Esophagus muscularis mucosa (tissue), 4 donors: ENCODE measurements at regions not wholly inside any gene's neighbourhood (a gene's known extent, or its start where the extent isn't known, plus 50 kb on each side); places are given as distances from the start of the nearest gene placed in this dataset.

Experiments used
- DNase-seq: peaks from one replicate; pipeline ENCODE4 v3.0.0-alpha.2; 2017; ENCODE audit errors: extremely low spot score
- H3K27ac ChIP-seq, 4 donors: fragments of 200-600 bp; sonication (generic); replicated peaks in 1 of 4; 1 replicate in 3 of 4; 2 replicates in 1 of 4; pipeline ENCODE4 v1.5.1; 2016 to 2019; ENCODE audit warnings: mild to moderate bottlenecking in 1 of 4
- H3K27me3 ChIP-seq, 4 donors: fragments of 200-600 bp; sonication (generic); one replicate each; pipeline versions ENCODE4 v1.5.1 to v1.6.0; 2016 to 2019
- H3K36me3 ChIP-seq, 4 donors: fragments of 200-600 bp; sonication (generic); one replicate each; pipeline ENCODE4 v1.5.1; 2016 to 2019
- H3K4me1 ChIP-seq, 4 donors: fragments of 200-600 bp; sonication (generic); one replicate each; pipeline ENCODE4 v1.5.1; 2016 to 2019
- H3K4me3 ChIP-seq, 4 donors: fragments of 200-600 bp; sonication (generic); 1 replicate in 2 of 4; 2 replicates in 2 of 4; pipeline ENCODE4 v1.5.1; 2016 to 2019; ENCODE audit warnings: mild to moderate bottlenecking in 4 of 4, moderate library complexity in 1 of 4
- H3K9me3 ChIP-seq, 4 donors: fragments of 200-600 bp; sonication (generic); 1 replicate in 3 of 4; 2 replicates in 1 of 4; pipeline ENCODE4 v1.5.1; 2016 to 2019
- EP300 ChIP-seq: sonication (generic); formaldehyde crosslinking; IDR thresholded peaks from one replicate; pipeline ENCODE4 v1.6.1; 2017; ENCODE audit warnings: antibody characterized with exemption
- POLR2A ChIP-seq: fragments of 450-650 bp; IDR thresholded peaks from one replicate; pipeline ENCODE4 v1.6.1; 2017; ENCODE audit warnings: antibody characterized with exemption, moderate library complexity, mild to moderate bottlenecking, low read depth
- POLR2AphosphoS5 ChIP-seq, 2 donors: sonication (generic); formaldehyde crosslinking; IDR thresholded peaks; one replicate each; pipeline ENCODE4 v1.6.1; 2017; ENCODE audit warnings: antibody characterized with exemption in 2 of 2
- WGBS: methylation state at CpG from one replicate; pipeline ENCODE4 v1.1.5; 2018; 5-methylcytosine and 5-hydroxymethylcytosine counted together
- intact Hi-C: fragments of 100-400 bp; cut with DNase I; formaldehyde crosslinking; loops from one replicate; pipeline ENCODE4 v1.15.1; 2023
- TF ChIP-seq, protein P1 (sequence below), 3 experiments: fragments of 200-600 bp in 2 of 3; fragments of 450-650 bp in 1 of 3; sonication (generic) in 2 of 3; IDR thresholded peaks; one replicate each; pipeline ENCODE4 v1.5.1; 2017 to 2019; ENCODE audit warnings: antibody characterized with exemption in 3 of 3, mild to moderate bottlenecking in 2 of 3, moderate library complexity in 1 of 3

DNA sequence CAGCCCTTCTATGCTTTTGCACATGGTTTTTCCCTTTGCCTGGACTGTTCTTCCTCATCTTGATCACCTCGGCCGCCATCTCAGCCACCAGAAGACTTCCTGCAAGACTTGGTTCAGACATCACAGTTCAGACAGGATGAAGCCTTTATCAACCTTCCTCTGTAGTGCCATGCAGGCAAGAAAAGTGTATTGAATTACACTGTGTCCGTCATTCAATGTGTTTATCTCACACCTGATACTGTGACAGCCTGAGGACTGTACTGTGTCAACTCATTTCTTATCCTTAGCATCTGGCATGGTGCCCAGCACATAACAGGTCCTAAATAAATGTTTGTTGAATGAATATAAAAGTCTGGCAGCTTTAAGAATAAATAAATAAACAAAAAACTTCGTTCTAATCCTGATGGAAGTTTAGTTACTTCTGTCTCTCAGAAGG is 133.3 kb upstream of the MAN1A1 start:
- Histone ChIP-seq H3K27ac (no peak overlapping the region), H3K4me3 (no peak overlapping the region), H3K36me3 (no peaks in the 10 kb centered on the region), H3K27me3 (no peaks in the 10 kb centered on the region), H3K9me3 (no peaks in the 10 kb centered on the region), H3K4me1 (peaks cover 0 to 8% (median 4%) of the 10 kb centered on the region in 4 donors)
- intact Hi-C loops = no loop called here
- WGBS = 88% methylated on average over 4 of the region's 4 CpGs
- no peak for DNase-seq
- TF ChIP-seq, protein P1, sequence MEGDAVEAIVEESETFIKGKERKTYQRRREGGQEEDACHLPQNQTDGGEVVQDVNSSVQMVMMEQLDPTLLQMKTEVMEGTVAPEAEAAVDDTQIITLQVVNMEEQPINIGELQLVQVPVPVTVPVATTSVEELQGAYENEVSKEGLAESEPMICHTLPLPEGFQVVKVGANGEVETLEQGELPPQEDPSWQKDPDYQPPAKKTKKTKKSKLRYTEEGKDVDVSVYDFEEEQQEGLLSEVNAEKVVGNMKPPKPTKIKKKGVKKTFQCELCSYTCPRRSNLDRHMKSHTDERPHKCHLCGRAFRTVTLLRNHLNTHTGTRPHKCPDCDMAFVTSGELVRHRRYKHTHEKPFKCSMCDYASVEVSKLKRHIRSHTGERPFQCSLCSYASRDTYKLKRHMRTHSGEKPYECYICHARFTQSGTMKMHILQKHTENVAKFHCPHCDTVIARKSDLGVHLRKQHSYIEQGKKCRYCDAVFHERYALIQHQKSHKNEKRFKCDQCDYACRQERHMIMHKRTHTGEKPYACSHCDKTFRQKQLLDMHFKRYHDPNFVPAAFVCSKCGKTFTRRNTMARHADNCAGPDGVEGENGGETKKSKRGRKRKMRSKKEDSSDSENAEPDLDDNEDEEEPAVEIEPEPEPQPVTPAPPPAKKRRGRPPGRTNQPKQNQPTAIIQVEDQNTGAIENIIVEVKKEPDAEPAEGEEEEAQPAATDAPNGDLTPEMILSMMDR (IDR thresholded peaks at IDR 0.05) = no peak
- TF ChIP-seq POLR2AphosphoS5 (IDR thresholded peaks at IDR 0.05) (no peak), POLR2A (no peak), EP300 (no peak)

DNA sequence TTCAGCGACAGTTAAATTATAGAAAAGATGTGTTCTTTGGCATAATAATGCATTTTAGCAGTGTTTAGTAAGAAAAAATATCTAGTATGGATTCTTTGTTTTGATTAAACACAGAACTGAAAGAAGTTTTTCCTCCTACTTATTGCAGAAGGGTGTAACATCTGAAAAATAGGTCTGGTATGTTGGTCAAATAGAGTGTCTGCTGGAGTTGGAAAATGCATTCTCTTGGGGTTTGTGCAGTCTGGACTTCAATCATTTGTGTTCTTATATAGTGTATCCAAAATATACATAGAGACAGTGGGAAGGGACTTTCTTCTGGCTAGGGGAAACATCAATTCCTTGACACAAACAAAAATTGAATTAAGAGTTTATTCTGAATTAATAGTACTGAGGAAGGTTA is 132.4 kb upstream of the MAN1A1 start:
- H3K4me1 ChIP-seq = peaks cover 0 to 8% (median 4%) of the 10 kb centered on the region in 4 donors
- no peak overlapping the region for H3K27ac ChIP-seq
- intact Hi-C loops = no loop called here
- H3K9me3 ChIP-seq = no peaks in the 10 kb centered on the region
- DNase-seq = no peak
- no peak for TF ChIP-seq POLR2AphosphoS5 (IDR thresholded peaks at IDR 0.05)
- no peak for TF ChIP-seq EP300
- TF ChIP-seq, protein P1 (IDR thresholded peaks at IDR 0.05) = no peak
- TF ChIP-seq POLR2A = no peak
- no peaks in the 10 kb centered on the region for H3K36me3 ChIP-seq
- no peak overlapping the region for H3K4me3 ChIP-seq
- 90% methylated on average over 1 of the region's 1 CpG for WGBS
- no peaks in the 10 kb centered on the region for H3K27me3 ChIP-seq

DNA sequence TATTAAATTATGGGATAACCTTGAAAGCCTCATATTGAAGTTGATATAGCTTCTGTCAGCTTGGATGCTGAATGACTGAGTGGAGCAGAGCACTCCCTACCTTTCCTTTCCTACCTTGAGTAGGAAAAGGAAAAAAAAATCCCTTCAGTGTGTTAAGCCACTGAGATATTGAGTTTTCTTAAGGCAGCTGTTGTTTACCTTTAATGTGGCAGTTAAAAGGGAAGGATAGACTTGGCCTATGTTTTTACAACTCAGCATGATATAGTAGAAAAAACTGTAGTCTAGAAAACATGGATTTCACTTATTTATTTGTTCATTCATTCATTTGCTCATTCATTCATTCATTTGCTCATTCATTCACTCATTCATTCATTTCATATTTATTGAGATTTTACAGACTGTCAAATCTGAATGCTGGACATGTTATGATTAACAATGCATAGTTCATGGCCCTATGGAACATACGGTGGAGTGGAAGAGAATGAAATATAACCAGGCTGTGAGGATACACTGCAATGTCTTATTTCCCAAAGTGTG is 131.5 kb upstream of the MAN1A1 start:
- intact Hi-C loops = no loop called here
- Histone ChIP-seq H3K36me3 (no peaks in the 10 kb centered on the region), H3K27ac (no peak overlapping the region), H3K4me3 (no peak overlapping the region), H3K27me3 (no peaks in the 10 kb centered on the region), H3K9me3 (no peaks in the 10 kb centered on the region), H3K4me1 (peaks cover 0 to 8% (median 4%) of the 10 kb centered on the region in 4 donors)
- 94% methylated on average over 1 of the region's 1 CpG for WGBS
- no peak for TF ChIP-seq EP300
- TF ChIP-seq, protein P1 (IDR thresholded peaks at IDR 0.05) = no peak
- DNase-seq = no peak

DNA sequence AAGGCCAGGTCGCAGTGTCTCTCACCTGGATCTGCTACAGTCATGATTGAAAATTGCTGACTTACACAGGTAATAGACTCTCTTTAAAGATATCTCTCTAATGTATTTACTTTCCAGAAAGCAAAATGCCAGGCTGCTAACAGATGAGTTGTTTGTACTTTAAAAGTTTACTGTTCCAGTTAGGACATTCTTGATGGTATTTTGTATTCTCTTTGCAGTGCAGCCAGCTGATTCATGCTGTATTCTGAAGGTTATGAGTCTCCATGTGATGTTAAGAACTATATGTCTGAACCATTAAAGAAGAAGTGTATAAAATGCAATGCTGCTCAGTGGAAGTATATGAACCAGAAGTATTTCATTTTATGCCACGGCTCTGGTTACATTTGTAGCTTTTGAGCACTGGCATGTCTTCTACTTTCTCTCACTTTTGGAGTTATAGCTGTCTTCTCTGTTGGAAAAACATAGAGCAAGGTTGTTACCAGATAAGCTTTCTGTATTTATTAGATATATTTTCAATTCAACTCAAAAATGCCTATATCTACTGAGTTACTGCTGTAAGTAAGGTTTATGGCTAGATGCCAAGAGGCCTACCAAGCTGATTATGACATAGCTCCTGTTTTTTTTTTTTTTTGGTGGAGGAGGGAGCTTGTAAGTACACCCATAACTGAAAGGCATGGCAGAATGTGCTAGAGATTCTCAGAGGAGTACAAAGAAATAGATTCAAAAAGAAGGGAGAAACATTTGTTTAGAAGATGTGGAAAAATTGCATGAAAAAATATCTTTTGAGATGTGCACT is 130.5 kb upstream of the MAN1A1 start:
- Histone ChIP-seq H3K27ac (no peak overlapping the region), H3K4me1 (peaks cover 0 to 8% (median 4%) of the 10 kb centered on the region in 4 donors), H3K36me3 (no peaks in the 10 kb centered on the region), H3K4me3 (no peak overlapping the region), H3K27me3 (no peaks in the 10 kb centered on the region), H3K9me3 (no peaks in the 10 kb centered on the region)
- intact Hi-C loops = no loop called here
- WGBS = 86% methylated on average over 2 of the region's 2 CpGs
- DNase-seq = no peak
- no peak for TF ChIP-seq EP300
- no peak for TF ChIP-seq POLR2A
- TF ChIP-seq, protein P1 (IDR thresholded peaks at IDR 0.05) = no peak
- no peak for TF ChIP-seq POLR2AphosphoS5 (IDR thresholded peaks at IDR 0.05)
